Ovary (tissue), 3 donors: ENCODE measurements at regions not wholly inside any gene's neighbourhood (a gene's known extent, or its start where the extent isn't known, plus 50 kb on each side); places are given as distances from the start of the nearest gene placed in this dataset.

ENCODE experiments used
- POLR2A ChIP-seq: fragments of 450-650 bp; IDR thresholded peaks from one replicate; pipeline ENCODE4 v1.6.1; 2017; ENCODE audit warnings: antibody characterized with exemption, mild to moderate bottlenecking, moderate library complexity
- TF ChIP-seq, protein P1 (sequence below), 3 donors: fragments of 450-650 bp in 2 of 3; fragments of 200-600 bp in 1 of 3; IDR thresholded peaks; one replicate each; pipeline versions ENCODE4 v1.5.1 to v1.8.0; 2016 to 2022; ENCODE audit warnings: antibody characterized with exemption in 3 of 3, mild to moderate bottlenecking in 1 of 3
- donor health status: DM: no; HTN: no; CAD: no.

DNA sequence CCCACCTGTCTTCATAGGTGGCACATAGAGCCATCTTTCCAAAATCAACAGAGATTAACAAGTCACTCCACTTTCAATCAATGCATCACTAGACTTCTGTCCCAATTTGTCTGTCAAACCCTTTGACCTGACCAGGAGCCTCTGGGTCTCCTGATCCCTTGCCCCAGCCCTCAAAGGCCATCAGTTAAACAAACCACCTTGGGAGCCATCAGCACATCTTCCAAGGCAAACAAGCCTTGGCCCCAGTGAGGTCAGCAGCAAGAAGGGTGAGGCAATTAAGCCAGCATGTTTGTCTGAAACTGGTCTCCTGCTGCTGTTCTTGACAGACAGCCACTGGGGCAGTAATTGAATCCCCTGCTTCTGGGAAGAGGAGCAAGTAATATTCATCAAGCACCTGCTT, 742.8 kb upstream of the TBX3 start:
- TF ChIP-seq, protein P1, sequence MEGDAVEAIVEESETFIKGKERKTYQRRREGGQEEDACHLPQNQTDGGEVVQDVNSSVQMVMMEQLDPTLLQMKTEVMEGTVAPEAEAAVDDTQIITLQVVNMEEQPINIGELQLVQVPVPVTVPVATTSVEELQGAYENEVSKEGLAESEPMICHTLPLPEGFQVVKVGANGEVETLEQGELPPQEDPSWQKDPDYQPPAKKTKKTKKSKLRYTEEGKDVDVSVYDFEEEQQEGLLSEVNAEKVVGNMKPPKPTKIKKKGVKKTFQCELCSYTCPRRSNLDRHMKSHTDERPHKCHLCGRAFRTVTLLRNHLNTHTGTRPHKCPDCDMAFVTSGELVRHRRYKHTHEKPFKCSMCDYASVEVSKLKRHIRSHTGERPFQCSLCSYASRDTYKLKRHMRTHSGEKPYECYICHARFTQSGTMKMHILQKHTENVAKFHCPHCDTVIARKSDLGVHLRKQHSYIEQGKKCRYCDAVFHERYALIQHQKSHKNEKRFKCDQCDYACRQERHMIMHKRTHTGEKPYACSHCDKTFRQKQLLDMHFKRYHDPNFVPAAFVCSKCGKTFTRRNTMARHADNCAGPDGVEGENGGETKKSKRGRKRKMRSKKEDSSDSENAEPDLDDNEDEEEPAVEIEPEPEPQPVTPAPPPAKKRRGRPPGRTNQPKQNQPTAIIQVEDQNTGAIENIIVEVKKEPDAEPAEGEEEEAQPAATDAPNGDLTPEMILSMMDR (IDR thresholded peaks at IDR 0.05) = no peak
- no peak for TF ChIP-seq POLR2A
